B cell (primary cell): ENCODE measurements at regions not wholly inside any gene's neighbourhood (a gene's known extent, or its start where the extent isn't known, plus 50 kb on each side); places are given as distances from the start of the nearest gene placed in this dataset.

Experiments used
- ATAC-seq: fragments of 200-7000 bp; cut with Tn5 transposase; one replicate; pipeline ENCODE4 v1.10.0; 2021; ENCODE audit warnings: low read depth, mild to moderate bottlenecking, moderate number of reproducible peaks, moderate library complexity
- CTCF ChIA-PET: fragments of 350-600 bp; sonication (Branson Sonifier 250); formaldehyde crosslinking; loops from one replicate; lab custom pipeline; 2021; ENCODE audit warnings: antibody characterized with exemption, inconsistent platforms; lab: Charles Lee
- POLR2A ChIA-PET: fragments of 350-600 bp; sonication (Branson Sonifier 250); formaldehyde crosslinking; loops from one replicate; lab custom pipeline; 2021; ENCODE audit warnings: antibody characterized with exemption; lab: Charles Lee
- DNase-seq: peaks from one replicate; pipeline ENCODE4 v3.0.0; 2013
- H2AFZ ChIP-seq: 2 replicates; pipeline ENCODE4 v1.6.1; 2012; ENCODE audit warnings: mild to moderate bottlenecking, low read depth, low read length; ENCODE audit not compliant: insufficient read depth, poor library complexity, severe bottlenecking
- H3K27ac ChIP-seq, 2 donors: 1 replicate in 1 of 2; 2 replicates in 1 of 2; pipeline ENCODE4 v1.5.1; 2012 to 2013; ENCODE audit warnings: low read length in 2 of 2, mild to moderate bottlenecking in 2 of 2, moderate library complexity in 1 of 2
- H3K27me3 ChIP-seq, 4 experiments: fragments of 200-600 bp in 1 of 4; sonication (generic) in 1 of 4; replicated peaks in 1 of 4; 1 replicate in 2 of 4; 2 replicates in 2 of 4; pipeline versions ENCODE4 v1.6.1 to v1.7.0; 2013 to 2016; ENCODE audit warnings: low read length in 3 of 4, mild to moderate bottlenecking in 2 of 4, mixed read lengths in 1 of 4, moderate library complexity in 1 of 4; ENCODE audit not compliant: insufficient read depth in 4 of 4, control insufficient read depth in 3 of 4; ENCODE audit errors: control extremely low read depth in 1 of 4
- H3K36me3 ChIP-seq, 2 experiments: replicated peaks in 1 of 2; 1 replicate in 1 of 2; 2 replicates in 1 of 2; pipeline versions ENCODE4 v1.6.1 to v1.7.1; 2013; ENCODE audit warnings: low read length in 1 of 2; ENCODE audit not compliant: insufficient read depth in 2 of 2, control insufficient read depth in 1 of 2; ENCODE audit errors: control extremely low read depth in 1 of 2, extremely low read depth in 1 of 2
- H3K4me1 ChIP-seq, 2 donors: fragments of 200-600 bp in 1 of 2; sonication (generic) in 1 of 2; 1 replicate in 1 of 2; 2 replicates in 1 of 2; pipeline versions ENCODE4 v1.5.1 to v1.6.1; 2013 to 2017; ENCODE audit warnings: low read length in 2 of 2; ENCODE audit not compliant: control insufficient read depth in 2 of 2, insufficient read depth in 2 of 2
- H3K4me2 ChIP-seq: replicated peaks from 2 replicates; pipeline ENCODE3; 2012; ENCODE audit warnings: mild to moderate bottlenecking, low read depth, low read length; ENCODE audit not compliant: poor library complexity, severe bottlenecking
- H3K4me3 ChIP-seq, 5 experiments: fragments of 200-600 bp in 1 of 5; sonication (generic) in 1 of 5; 1 replicate in 3 of 5; 2 replicates in 2 of 5; pipeline versions ENCODE4 v1.5.1 to v1.7.0; 2011 to 2016; ENCODE audit warnings: low read length in 4 of 5, mild to moderate bottlenecking in 4 of 5, low read depth in 2 of 5, control low read depth in 1 of 5, moderate library complexity in 1 of 5; ENCODE audit not compliant: insufficient read depth in 1 of 5; ENCODE audit errors: control extremely low read depth in 1 of 5, extremely low read depth in 1 of 5
- H3K79me2 ChIP-seq: fragments of 200-600 bp; sonication (generic); one replicate; pipeline ENCODE4 v1.6.0; 2016; ENCODE audit warnings: low read length; ENCODE audit not compliant: control insufficient read depth, insufficient read depth
- H3K9ac ChIP-seq: fragments of 200-600 bp; sonication (generic); 2 replicates; pipeline ENCODE4 v1.6.1; 2017; ENCODE audit warnings: mild to moderate bottlenecking, low read length, moderate library complexity
- H3K9me3 ChIP-seq, 3 donors: one replicate each; pipeline versions ENCODE4 v1.6.1 to v1.7.1; 2013; ENCODE audit warnings: low read length in 2 of 3; ENCODE audit not compliant: control insufficient read depth in 2 of 3, insufficient read depth in 1 of 3; ENCODE audit errors: control extremely low read depth in 1 of 3
- H4K20me1 ChIP-seq: 2 replicates; pipeline ENCODE4 v1.6.0; 2012; ENCODE audit warnings: mild to moderate bottlenecking, low read length; ENCODE audit not compliant: insufficient read depth, control insufficient read depth, poor library complexity, severe bottlenecking
- H3K27ac Mint-ChIP-seq: one replicate; pipeline ENCODE4 v1.8.0; 2021; ENCODE audit warnings: mixed read lengths
- H3K27me3 Mint-ChIP-seq: one replicate; pipeline ENCODE4 v1.8.0; 2021; ENCODE audit warnings: mixed read lengths
- H3K4me1 Mint-ChIP-seq: one replicate; pipeline ENCODE4 v1.8.0; 2021; ENCODE audit warnings: mixed read lengths
- H3K4me3 Mint-ChIP-seq: one replicate; pipeline ENCODE4 v1.8.0; 2021; ENCODE audit warnings: mixed read lengths
- H3K9me3 Mint-ChIP-seq: one replicate; pipeline ENCODE4 v1.8.0; 2022; ENCODE audit warnings: mixed read lengths; ENCODE audit not compliant: insufficient read depth
- EZH2 ChIP-seq: IDR thresholded peaks from 2 replicates; pipeline ENCODE4 v1.6.1; 2012; ENCODE audit warnings: borderline replicate concordance, low read depth, mild to moderate bottlenecking, moderate library complexity, low read length; ENCODE audit not compliant: insufficient read depth, poor library complexity, severe bottlenecking
- WGBS: methylation state at CpG from one replicate; pipeline ENCODE4 v1.1.5; 2013; ENCODE audit warnings: missing lambda C conversion rate; ENCODE audit not compliant: insufficient coverage; 5-methylcytosine and 5-hydroxymethylcytosine counted together
- intact Hi-C: fragments of 100-400 bp; cut with micrococcal nuclease; formaldehyde crosslinking; loops from one replicate; pipeline ENCODE4 v1.10.0; 2022
- TF ChIP-seq, protein P1 (sequence below): fragments of 200-600 bp; IDR thresholded peaks from one replicate; pipeline ENCODE4 v1.8.0; 2022; ENCODE audit warnings: antibody characterized with exemption, mild to moderate bottlenecking

DNA sequence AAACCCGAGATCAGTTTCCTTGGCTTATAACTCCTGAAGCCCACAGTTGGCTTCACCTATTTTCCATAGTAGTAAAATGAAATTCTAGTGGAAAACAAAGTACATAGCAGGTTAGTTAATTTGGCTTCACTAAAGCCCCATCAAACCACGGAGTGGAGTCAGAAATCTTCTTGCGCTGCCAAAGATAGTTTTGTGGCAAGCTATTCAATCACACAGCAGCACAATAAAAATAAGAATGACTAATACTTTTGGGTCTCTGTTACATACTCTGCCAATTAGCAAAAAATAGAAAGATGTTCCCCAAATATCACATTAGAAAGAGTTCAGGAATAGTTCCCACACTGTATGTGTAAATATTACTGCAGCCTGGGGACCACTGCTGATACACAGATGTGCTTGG lies 175.2 kb upstream of the NOL4 start:
- Histone ChIP-seq H2AFZ (no peak overlapping the region), H3K4me3 (no peak overlapping the region), H3K36me3 (no peaks in the 10 kb centered on the region), H3K4me2 (no peak overlapping the region), H3K9ac (no peak overlapping the region), H3K79me2 (no peaks in the 10 kb centered on the region), H3K4me1 (no peaks in the 10 kb centered on the region), H3K27me3 (no peaks in the 10 kb centered on the region), H3K27ac (no peak overlapping the region), H3K9me3 (no peaks in the 10 kb centered on the region), H4K20me1 (no peaks in the 10 kb centered on the region)
- Mint-ChIP-seq H3K4me1 (no peaks in the 10 kb centered on the region), H3K9me3 (no peaks in the 10 kb centered on the region), H3K27ac (no peak overlapping the region), H3K27me3 (no peaks in the 10 kb centered on the region), H3K4me3 (no peak overlapping the region)
- no peak for TF ChIP-seq EZH2
- TF ChIP-seq, protein P1, sequence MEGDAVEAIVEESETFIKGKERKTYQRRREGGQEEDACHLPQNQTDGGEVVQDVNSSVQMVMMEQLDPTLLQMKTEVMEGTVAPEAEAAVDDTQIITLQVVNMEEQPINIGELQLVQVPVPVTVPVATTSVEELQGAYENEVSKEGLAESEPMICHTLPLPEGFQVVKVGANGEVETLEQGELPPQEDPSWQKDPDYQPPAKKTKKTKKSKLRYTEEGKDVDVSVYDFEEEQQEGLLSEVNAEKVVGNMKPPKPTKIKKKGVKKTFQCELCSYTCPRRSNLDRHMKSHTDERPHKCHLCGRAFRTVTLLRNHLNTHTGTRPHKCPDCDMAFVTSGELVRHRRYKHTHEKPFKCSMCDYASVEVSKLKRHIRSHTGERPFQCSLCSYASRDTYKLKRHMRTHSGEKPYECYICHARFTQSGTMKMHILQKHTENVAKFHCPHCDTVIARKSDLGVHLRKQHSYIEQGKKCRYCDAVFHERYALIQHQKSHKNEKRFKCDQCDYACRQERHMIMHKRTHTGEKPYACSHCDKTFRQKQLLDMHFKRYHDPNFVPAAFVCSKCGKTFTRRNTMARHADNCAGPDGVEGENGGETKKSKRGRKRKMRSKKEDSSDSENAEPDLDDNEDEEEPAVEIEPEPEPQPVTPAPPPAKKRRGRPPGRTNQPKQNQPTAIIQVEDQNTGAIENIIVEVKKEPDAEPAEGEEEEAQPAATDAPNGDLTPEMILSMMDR, result no peak
- DNase-seq (no peak), ATAC-seq (no peak)
- CTCF ChIA-PET, result no interaction called here
- POLR2A ChIA-PET, result no interaction called here
- no CpG with 5 or more reads among the region's 3 CpGs for WGBS
- intact Hi-C loops, result no loop called here

DNA sequence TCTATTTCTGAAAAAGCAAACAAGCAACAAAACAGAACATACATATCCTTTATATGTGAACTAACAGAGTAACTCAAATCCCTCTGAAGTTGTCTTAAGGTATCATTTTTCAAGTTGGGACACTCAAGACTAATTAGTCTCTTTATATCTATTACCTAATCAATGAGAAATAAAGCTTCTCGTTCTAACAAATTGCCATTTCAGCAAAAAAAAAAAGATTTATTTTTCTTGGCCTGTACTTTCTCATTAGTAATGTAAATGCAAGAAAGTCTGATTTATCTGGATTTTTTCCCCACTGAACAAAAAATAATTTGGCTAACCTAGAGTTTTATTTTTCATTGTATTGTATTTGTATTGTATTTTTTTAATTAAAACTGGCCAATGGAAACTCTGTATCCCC lies 176.1 kb upstream of the NOL4 start:
- TF ChIP-seq, protein P1, result no peak
- TF ChIP-seq EZH2, result no peak
- Histone ChIP-seq H3K27me3 (no peaks in the 10 kb centered on the region), H3K27ac (no peak overlapping the region), H3K9ac (no peak overlapping the region), H3K4me3 (no peak overlapping the region), H3K79me2 (no peaks in the 10 kb centered on the region), H3K4me1 (no peaks in the 10 kb centered on the region), H3K9me3 (no peaks in the 10 kb centered on the region), H4K20me1 (no peaks in the 10 kb centered on the region), H2AFZ (no peak overlapping the region), H3K36me3 (no peaks in the 10 kb centered on the region), H3K4me2 (no peak overlapping the region)
- H3K4me3 Mint-ChIP-seq, result no peak overlapping the region
- ATAC-seq (no peak), DNase-seq (no peak)
- H3K27me3 Mint-ChIP-seq, result no peaks in the 10 kb centered on the region
- no CpG with 5 or more reads among the region's 1 CpG for WGBS
- no peak overlapping the region for H3K27ac Mint-ChIP-seq
- no peaks in the 10 kb centered on the region for H3K4me1 Mint-ChIP-seq
- intact Hi-C loops, result no loop called here
- H3K9me3 Mint-ChIP-seq, result no peaks in the 10 kb centered on the region
- ChIA-PET CTCF (no interaction called here), POLR2A (no interaction called here)
